GM12878 (cell line): ENCODE measurements at regions not wholly inside any gene's neighbourhood (a gene's known extent, or its start where the extent isn't known, plus 50 kb on each side); places are given as distances from the start of the nearest gene placed in this dataset.

ENCODE experiments used
- ASH2L ChIP-seq: fragments of 300-600, 200-600 bp; sonication (generic); IDR thresholded peaks from 2 replicates; pipeline ENCODE4 v1.6.1; 2017; ENCODE audit warnings: low read depth, mild to moderate bottlenecking, borderline replicate concordance
- ATF7 ChIP-seq: fragments of 450-650 bp; IDR thresholded peaks from 2 replicates; pipeline ENCODE4 v1.6.1; 2016; ENCODE audit warnings: low read depth, mild to moderate bottlenecking
- CEBPB ChIP-seq, 2 experiments: fragments of 150-350 bp in 1 of 2; IDR thresholded peaks; 2 replicates each; pipeline ENCODE4 v1.6.1; 2012 to 2014; ENCODE audit warnings: low read depth in 2 of 2, low read length in 2 of 2, borderline replicate concordance in 1 of 2, inconsistent platforms in 1 of 2
- CTCF ChIP-seq, 3 experiments: IDR thresholded peaks in 2 of 3; conservative IDR thresholded peaks in 1 of 3; 2 replicates each; pipeline ENCODE4 v1.5.1; 2011; ENCODE audit warnings: low read depth in 3 of 3, low read length in 3 of 3, mild to moderate bottlenecking in 3 of 3, control low read depth in 2 of 3, moderate library complexity in 2 of 3, inconsistent platforms in 1 of 3, mixed read lengths in 1 of 3; ENCODE audit not compliant: control insufficient read depth in 2 of 3, insufficient read depth in 1 of 3; ENCODE audit errors: extremely low read depth in 1 of 3
- MAX ChIP-seq: IDR thresholded peaks from 2 replicates; pipeline ENCODE4 v1.6.1; 2012; ENCODE audit warnings: low read depth, low read length, improper control_type of control experiment
- SMC3 ChIP-seq: IDR thresholded peaks from 2 replicates; pipeline ENCODE4 v1.6.1; 2011; ENCODE audit warnings: low read length, improper control_type of control experiment, borderline replicate concordance
- ZBTB11 ChIP-seq: fragments of 450-650 bp; formaldehyde crosslinking; IDR thresholded peaks from 2 replicates; pipeline ENCODE4 v1.5.0; 2022; ENCODE audit warnings: mild to moderate bottlenecking, missing genetic modification characterization

- no peak for TF ChIP-seq CTCF (IDR thresholded peaks at IDR 0.05 in 2 of 3, conservative IDR thresholded peaks at IDR 0.05 in 1 of 3; ENCODE audit: control insufficient read depth in 2 of 3, extremely low read depth in 1 of 3, insufficient read depth in 1 of 3, low read depth in 3 of 3, low read length in 3 of 3)
- no peak for TF ChIP-seq ZBTB11
- no peak for TF ChIP-seq ATF7
- no peak for TF ChIP-seq SMC3
- TF ChIP-seq MAX: no peak
- TF ChIP-seq CEBPB (IDR thresholded peaks at IDR 0.05; ENCODE audit: borderline replicate concordance in 1 of 2, low read depth in 2 of 2, low read length in 2 of 2): no peak
- TF ChIP-seq ASH2L: no peak
Observed at GRCh38 chr2:47657886-47658489, 87.2 kb upstream of the KCNK12 start (continued).
